Naive B cell (primary cell): ENCODE measurements at regions not wholly inside any gene's neighbourhood (a gene's known extent, or its start where the extent isn't known, plus 50 kb on each side); places are given as distances from the start of the nearest gene placed in this dataset.

Experiments
- ATAC-seq, 2 donors: fragments of 150-1000 bp; cut with Tn5 transposase; 2 replicates each; pipeline ENCODE4 v1.10.0; 2021; ENCODE audit warnings: low read depth in 2 of 2, mild to moderate bottlenecking in 2 of 2, moderate library complexity in 2 of 2
- DNase-seq: peaks from one replicate; pipeline ENCODE4 v3.0.0; 2022
- H3K27ac Mint-ChIP-seq, 6 donors: one replicate each; pipeline ENCODE4 v1.8.0; 2020 to 2022; ENCODE audit warnings: mild to moderate bottlenecking in 6 of 6, mixed read lengths in 6 of 6, moderate library complexity in 5 of 6, inconsistent platforms in 2 of 6
- H3K27me3 Mint-ChIP-seq, 3 donors: one replicate each; pipeline ENCODE4 v1.8.0; 2021 to 2022; ENCODE audit warnings: mixed read lengths in 3 of 3, mild to moderate bottlenecking in 1 of 3
- H3K36me3 Mint-ChIP-seq, 2 donors: one replicate each; pipeline ENCODE4 v1.8.0; 2020 to 2022; ENCODE audit warnings: mixed read lengths in 2 of 2, inconsistent platforms in 1 of 2, mild to moderate bottlenecking in 1 of 2
- H3K4me1 Mint-ChIP-seq, 3 donors: one replicate each; pipeline ENCODE4 v1.8.0; 2020 to 2022; ENCODE audit warnings: mixed read lengths in 3 of 3, inconsistent platforms in 1 of 3, mild to moderate bottlenecking in 1 of 3, moderate library complexity in 1 of 3
- H3K4me3 Mint-ChIP-seq, 8 donors: one replicate each; pipeline ENCODE4 v1.8.0; 2020 to 2022; ENCODE audit warnings: mild to moderate bottlenecking in 8 of 8, mixed read lengths in 8 of 8, moderate library complexity in 8 of 8, inconsistent platforms in 2 of 8
- H3K9me3 Mint-ChIP-seq, 7 donors: one replicate each; pipeline ENCODE4 v1.8.0; 2020 to 2022; ENCODE audit warnings: mixed read lengths in 7 of 7, mild to moderate bottlenecking in 5 of 7, inconsistent platforms in 2 of 7, moderate library complexity in 1 of 7

DNA sequence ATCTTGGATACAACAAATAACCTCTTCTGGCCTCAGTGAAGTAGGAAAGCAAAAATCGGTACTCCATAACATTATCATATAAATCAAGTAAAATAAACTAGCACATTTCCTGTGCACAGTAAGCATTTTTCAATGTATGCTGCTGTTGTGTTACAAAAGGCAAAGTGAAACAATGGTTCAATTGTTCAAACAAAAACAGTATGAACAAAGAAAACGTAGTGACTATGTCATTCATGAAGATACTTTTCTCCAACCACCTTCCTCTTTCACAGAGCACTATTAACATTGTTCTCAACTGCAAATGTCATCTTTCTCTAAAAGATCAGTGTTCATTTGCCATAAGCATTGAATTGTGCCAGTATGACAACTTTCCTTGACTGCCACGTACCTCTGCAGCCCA lies 318.6 kb upstream of the PRDM1 start:
- Mint-ChIP-seq H3K27ac (no peak overlapping the region), H3K36me3 (no peaks in the 10 kb centered on the region), H3K4me3 (no peak overlapping the region), H3K4me1 (no peaks in the 10 kb centered on the region), H3K27me3 (peaks cover 0 to 11% (median 0%) of the 10 kb centered on the region in 3 donors), H3K9me3 (no peaks in the 10 kb centered on the region)
- no peak for ATAC-seq
- no peak for DNase-seq

DNA sequence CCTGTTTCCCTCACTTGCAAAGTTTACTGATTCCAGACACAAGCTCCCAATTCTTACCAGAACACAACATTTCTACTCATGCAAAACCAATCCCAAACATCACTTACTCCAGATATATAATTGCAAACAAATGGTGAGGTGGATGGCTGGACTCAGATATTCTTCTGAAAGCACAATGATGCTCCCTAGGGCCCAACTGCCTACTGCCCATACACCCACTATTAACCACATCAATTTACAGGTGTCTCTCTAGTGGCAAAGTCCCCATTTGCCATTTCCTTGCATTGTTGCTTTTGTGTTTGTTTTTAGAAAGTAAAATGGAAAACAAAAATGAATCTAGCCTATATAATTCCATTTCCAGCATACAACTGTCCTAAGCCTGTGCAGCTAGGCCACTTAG lies 320.9 kb upstream of the PRDM1 start:
- DNase-seq (no peak), ATAC-seq (no peak)
- H3K36me3 Mint-ChIP-seq = no peaks in the 10 kb centered on the region
- no peak overlapping the region for H3K27ac Mint-ChIP-seq
- no peaks in the 10 kb centered on the region for H3K4me1 Mint-ChIP-seq
- H3K27me3 Mint-ChIP-seq = peaks cover 0 to 6% (median 2%) of the 10 kb centered on the region in 3 donors
- H3K4me3 Mint-ChIP-seq = no peak overlapping the region
- H3K9me3 Mint-ChIP-seq = no peaks in the 10 kb centered on the region

DNA sequence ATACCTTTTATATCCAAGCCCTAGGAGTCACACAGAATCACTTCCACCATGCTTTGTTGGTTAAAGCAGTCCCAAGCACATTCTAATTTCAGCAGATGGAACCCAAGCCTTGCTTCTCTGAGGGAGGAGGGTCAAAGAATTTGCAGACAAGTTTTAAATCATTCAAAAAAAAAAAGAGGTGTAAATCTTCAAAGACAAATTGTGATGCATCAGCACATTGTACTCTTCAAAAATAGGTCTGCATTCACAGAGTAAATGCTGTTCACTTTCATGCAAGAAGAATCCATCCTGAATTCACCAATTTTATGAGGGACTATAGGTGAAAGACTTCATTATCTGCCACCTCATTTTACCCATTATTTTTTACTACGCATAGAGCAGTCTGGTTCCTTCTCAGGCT lies 321.8 kb upstream of the PRDM1 start:
- no peak overlapping the region for H3K27ac Mint-ChIP-seq
- DNase-seq (no peak), ATAC-seq (no peak)
- peaks cover 0 to 13% (median 3%) of the 10 kb centered on the region in 3 donors for H3K27me3 Mint-ChIP-seq
- no peaks in the 10 kb centered on the region for H3K4me1 Mint-ChIP-seq
- H3K9me3 Mint-ChIP-seq = no peaks in the 10 kb centered on the region
- H3K4me3 Mint-ChIP-seq = no peak overlapping the region
- H3K36me3 Mint-ChIP-seq = no peaks in the 10 kb centered on the region

DNA sequence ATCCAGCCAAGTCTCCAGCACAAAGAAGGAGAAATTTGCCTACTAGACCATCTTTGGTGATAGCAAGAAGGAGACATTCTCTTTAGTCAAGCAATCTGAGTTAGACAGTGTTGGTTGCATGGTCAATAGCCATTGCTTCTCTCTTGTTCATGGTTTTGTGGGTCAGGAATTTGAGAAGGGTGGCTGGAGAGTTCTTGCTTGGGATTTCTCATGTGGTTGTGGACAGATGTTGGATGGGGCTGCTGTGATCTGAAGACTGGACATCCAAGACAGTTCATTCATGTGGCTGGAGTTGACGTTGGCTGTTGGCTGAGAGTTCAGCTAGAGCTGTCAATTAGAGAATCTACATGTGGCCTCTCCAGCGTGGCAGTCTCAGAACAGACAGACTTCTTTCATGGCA lies 322.3 kb upstream of the PRDM1 start:
- H3K4me3 Mint-ChIP-seq = no peak overlapping the region
- no peak for DNase-seq

DNA sequence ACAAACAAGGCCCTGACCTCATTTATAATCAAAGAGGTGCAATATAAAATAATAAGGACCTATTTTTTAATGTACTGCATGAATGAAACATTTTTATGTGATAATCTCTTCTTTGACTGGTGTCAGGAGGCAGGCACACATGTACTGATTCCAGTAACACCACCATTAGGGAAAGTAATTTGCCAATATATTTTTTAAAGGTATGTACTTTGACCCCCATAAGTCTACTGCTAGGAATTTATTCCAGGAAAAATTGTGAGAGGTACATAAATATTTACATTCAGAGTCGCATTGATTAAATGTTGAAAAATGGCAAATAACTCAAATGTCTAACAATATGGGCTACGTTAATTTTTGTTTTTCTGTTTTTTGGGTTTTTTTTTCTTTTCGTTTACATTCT lies 325.4 kb upstream of the PRDM1 start:
- no peaks in the 10 kb centered on the region for H3K9me3 Mint-ChIP-seq

More for the DNA sequence above, 322.3 kb upstream of the PRDM1 start:
- no peak overlapping the region for H3K27ac Mint-ChIP-seq
- H3K27me3 Mint-ChIP-seq = peaks cover 0 to 13% (median 3%) of the 10 kb centered on the region in 3 donors
- no peaks in the 10 kb centered on the region for H3K36me3 Mint-ChIP-seq
- ATAC-seq = no peak
- H3K9me3 Mint-ChIP-seq = no peaks in the 10 kb centered on the region
- H3K4me1 Mint-ChIP-seq = no peaks in the 10 kb centered on the region

DNA sequence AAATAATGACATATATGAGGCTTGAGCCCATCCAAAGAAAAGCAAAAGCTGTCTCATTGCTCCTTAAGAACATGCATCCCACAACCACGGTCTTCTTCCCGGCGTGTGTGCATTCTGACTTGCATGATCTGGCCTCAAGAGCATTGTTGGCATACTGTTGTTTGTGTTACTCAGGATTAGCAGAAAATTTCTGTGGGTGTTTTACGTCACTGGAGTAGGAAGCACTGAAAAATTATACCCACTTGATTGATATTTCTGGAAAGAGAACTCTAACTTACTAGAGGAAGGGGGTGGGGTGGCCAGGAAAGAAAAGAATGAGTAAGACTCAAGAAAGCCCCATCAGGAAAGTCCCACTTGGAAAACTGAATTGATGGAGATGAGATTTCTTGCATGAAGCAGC lies 326.2 kb upstream of the PRDM1 start:
- peaks cover 3 to 28% (median 10%) of the 10 kb centered on the region in 3 donors for H3K27me3 Mint-ChIP-seq
- ATAC-seq = no peak
- H3K27ac Mint-ChIP-seq = peak overlapping the region in 1 of 6 donors; percentile 20
- DNase-seq = no peak
- peaks cover 0 to 8% (median 4%) of the 10 kb centered on the region in 3 donors for H3K4me1 Mint-ChIP-seq
- H3K36me3 Mint-ChIP-seq = no peaks in the 10 kb centered on the region
- H3K4me3 Mint-ChIP-seq = no peak overlapping the region
- H3K9me3 Mint-ChIP-seq = no peaks in the 10 kb centered on the region

More for the DNA sequence above, 325.4 kb upstream of the PRDM1 start:
- ATAC-seq = no peak
- Mint-ChIP-seq H3K27me3 (peaks cover 3 to 30% (median 8%) of the 10 kb centered on the region in 3 donors), H3K36me3 (no peaks in the 10 kb centered on the region), H3K27ac (no peak overlapping the region), H3K4me1 (peaks cover 0 to 8% (median 4%) of the 10 kb centered on the region in 3 donors), H3K4me3 (no peak overlapping the region)
- no peak for DNase-seq

DNA sequence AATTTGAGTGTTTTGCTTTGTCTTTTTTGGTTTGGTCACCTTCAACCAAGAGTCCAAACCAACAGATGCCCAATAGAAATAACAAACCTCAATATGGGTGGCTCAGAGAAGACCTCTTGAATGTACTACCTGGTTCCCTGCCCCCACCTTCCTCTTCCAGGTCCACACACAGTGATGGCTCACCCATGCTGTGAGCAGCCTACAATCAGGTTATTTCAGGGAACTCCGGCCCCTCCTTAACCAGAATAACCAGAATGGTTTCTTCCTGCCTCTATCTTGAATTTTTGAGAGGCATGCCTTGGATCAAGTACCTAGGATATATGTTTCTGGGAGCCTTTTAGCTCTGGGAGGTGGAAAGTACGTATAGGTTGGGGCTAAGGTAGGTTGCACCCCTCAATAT lies 327.1 kb upstream of the PRDM1 start:
- no peaks in the 10 kb centered on the region for H3K36me3 Mint-ChIP-seq
- no peaks in the 10 kb centered on the region for H3K9me3 Mint-ChIP-seq
- no peak overlapping the region for H3K4me3 Mint-ChIP-seq
- H3K4me1 Mint-ChIP-seq = peaks cover 0 to 8% (median 4%) of the 10 kb centered on the region in 3 donors
- no peak overlapping the region for H3K27ac Mint-ChIP-seq
- ATAC-seq (no peak), DNase-seq (no peak)
- peaks cover 3 to 27% (median 10%) of the 10 kb centered on the region in 3 donors for H3K27me3 Mint-ChIP-seq

DNA sequence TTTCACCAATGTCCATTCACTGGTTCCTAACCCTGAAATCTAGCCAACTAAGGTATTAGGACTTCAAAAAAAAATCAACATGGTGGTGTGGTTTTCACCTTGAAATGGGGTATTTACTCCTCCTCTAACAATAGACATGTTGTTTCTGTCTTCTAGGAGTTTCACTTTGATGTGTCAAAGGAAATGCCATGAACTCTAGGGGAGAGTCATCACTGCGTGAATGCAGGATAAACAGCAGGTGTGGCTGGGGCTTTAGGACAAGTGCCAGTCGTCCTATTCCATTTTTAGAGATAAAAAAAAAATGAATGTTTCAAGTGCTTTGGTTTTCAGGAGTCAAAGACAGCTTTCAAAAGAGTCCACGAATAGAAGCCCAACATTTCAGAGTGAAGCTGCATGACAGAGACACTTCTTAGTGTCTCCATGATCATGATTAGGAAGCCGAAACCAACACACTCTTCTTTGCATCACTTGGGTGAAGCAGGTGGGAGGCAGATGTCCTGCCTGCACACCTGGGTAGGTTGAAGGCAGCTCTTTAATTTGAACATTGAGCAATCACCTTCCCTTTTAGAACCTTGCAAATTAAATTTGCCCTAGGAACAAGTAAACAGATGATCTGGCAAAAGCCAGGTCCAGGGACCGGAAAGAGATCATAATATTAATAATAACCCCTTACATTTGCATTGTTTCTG lies 328.5 kb upstream of the PRDM1 start:
- peaks cover 0 to 8% (median 4%) of the 10 kb centered on the region in 3 donors for H3K4me1 Mint-ChIP-seq
- peak overlapping the region in 1 of 8 donors; percentile 66 for H3K4me3 Mint-ChIP-seq
- no peak overlapping the region for H3K27ac Mint-ChIP-seq
- no peak for ATAC-seq
- H3K36me3 Mint-ChIP-seq = no peaks in the 10 kb centered on the region
- H3K27me3 Mint-ChIP-seq = peaks cover 3 to 28% (median 10%) of the 10 kb centered on the region in 3 donors
- no peaks in the 10 kb centered on the region for H3K9me3 Mint-ChIP-seq
- DNase-seq = no peak

DNA sequence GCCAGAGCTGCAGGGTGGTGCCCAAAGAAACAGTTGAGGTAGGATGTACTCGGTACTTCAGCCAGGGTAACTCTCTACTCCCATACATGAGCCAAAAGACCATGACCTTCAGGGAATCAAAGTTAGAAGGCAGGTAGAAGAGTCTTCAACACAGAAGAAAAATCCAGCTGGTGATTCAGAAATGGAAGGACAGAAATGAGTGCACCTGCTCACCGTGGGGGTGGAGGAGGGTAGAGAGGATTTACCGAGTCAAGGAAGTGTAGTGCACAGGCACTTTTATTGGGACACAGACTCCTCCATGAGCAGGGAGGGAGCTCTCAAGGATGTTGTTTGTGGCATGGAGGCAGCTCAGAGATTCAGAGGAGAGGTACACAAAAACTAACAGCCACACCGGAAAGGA lies 330.3 kb upstream of the PRDM1 start:
- no peak overlapping the region for H3K27ac Mint-ChIP-seq
- no peak for ATAC-seq
- H3K9me3 Mint-ChIP-seq = peaks cover 0 to 4% (median 0%) of the 10 kb centered on the region in 7 donors
- H3K4me3 Mint-ChIP-seq = no peak overlapping the region
- no peaks in the 10 kb centered on the region for H3K36me3 Mint-ChIP-seq
- H3K27me3 Mint-ChIP-seq = peaks cover 3 to 34% (median 15%) of the 10 kb centered on the region in 3 donors
- peaks cover 0 to 8% (median 4%) of the 10 kb centered on the region in 3 donors for H3K4me1 Mint-ChIP-seq
- no peak for DNase-seq

DNA sequence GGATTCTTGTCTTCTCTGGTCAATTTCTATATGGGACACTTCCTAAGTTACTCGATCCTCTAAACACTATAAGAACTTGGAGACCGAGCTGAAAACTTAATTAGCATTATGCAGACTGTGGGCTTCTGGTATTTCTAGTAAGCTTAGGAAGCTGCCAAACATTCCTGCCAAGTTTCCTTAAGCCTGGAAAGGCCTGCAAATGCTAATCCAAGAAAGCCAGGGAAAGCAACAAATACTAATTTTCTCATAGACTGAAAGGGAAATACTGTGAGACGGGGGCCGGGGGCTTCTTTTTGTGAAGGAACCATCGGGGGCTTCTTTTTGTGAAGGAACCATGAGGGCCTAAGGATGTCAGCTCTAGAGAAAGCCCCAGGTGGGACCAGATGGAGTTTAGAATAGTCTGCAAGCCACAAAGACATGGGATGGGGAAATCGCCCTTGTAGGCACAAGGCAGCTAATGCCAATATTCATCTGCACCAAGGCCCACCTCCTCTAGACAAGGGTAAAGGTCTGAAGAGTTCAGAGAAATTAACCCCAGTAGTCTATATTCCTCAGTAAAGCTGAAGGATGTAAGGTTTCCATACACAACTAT lies 332.4 kb upstream of the PRDM1 start:
- Mint-ChIP-seq H3K27ac (no peak overlapping the region), H3K9me3 (peaks cover 0 to 4% (median 0%) of the 10 kb centered on the region in 7 donors), H3K4me1 (peaks cover 0 to 8% (median 4%) of the 10 kb centered on the region in 3 donors), H3K27me3 (peaks cover 0 to 27% (median 15%) of the 10 kb centered on the region in 3 donors), H3K36me3 (no peaks in the 10 kb centered on the region), H3K4me3 (no peak overlapping the region)
- no peak for DNase-seq
- no peak for ATAC-seq

DNA sequence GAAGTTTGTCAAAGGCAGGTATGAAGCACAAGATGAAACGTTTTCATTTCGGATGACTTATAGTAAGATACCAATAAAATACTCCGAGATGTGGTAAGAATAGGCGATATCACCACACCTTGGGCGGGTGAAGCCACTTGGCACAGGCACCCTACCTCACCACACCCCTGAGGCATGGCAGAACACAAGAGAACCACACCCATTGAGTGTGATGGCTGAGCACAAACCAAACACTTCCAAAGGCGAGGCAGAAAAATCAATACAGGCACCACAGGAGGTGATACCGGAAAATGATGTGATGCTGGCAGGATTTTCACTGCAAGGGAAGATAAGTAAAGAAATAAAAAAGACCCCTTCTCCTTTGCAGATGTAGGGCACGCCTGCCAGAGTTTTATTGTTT lies 332.9 kb upstream of the PRDM1 start:
- Mint-ChIP-seq H3K4me3 (no peak overlapping the region), H3K9me3 (peaks cover 0 to 4% (median 0%) of the 10 kb centered on the region in 7 donors), H3K27me3 (peaks cover 0 to 27% (median 15%) of the 10 kb centered on the region in 3 donors), H3K36me3 (no peaks in the 10 kb centered on the region), H3K4me1 (peaks cover 0 to 8% (median 4%) of the 10 kb centered on the region in 3 donors), H3K27ac (no peak overlapping the region)
- ATAC-seq (no peak), DNase-seq (no peak)

DNA sequence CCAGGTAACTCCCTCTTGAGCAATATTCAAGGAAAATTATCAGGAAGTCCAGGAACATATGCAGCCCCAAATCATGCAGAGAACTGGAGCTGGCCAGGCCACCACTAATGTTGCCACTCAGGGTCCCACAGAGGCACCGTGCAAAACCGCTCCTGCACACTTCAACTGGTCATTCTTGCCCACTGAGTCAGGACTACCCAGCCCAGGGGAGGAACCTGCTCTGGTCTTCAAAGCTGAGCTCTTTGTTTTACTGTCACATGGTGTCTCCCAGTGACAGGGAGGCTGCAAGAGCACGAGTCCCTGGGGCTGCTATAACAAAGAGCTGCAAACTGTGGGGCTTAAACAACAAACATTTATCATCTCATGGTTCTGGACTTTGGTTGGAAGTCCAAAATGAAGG lies 336.0 kb upstream of the PRDM1 start:
- ATAC-seq (no peak), DNase-seq (no peak)
- no peak overlapping the region for H3K4me3 Mint-ChIP-seq
- H3K4me1 Mint-ChIP-seq = peaks cover 0 to 7% (median 0%) of the 10 kb centered on the region in 3 donors
- H3K27me3 Mint-ChIP-seq = peaks cover 0 to 14% (median 5%) of the 10 kb centered on the region in 3 donors
- no peak overlapping the region for H3K27ac Mint-ChIP-seq
- H3K9me3 Mint-ChIP-seq = peaks cover 0 to 4% (median 0%) of the 10 kb centered on the region in 7 donors
- no peaks in the 10 kb centered on the region for H3K36me3 Mint-ChIP-seq

DNA sequence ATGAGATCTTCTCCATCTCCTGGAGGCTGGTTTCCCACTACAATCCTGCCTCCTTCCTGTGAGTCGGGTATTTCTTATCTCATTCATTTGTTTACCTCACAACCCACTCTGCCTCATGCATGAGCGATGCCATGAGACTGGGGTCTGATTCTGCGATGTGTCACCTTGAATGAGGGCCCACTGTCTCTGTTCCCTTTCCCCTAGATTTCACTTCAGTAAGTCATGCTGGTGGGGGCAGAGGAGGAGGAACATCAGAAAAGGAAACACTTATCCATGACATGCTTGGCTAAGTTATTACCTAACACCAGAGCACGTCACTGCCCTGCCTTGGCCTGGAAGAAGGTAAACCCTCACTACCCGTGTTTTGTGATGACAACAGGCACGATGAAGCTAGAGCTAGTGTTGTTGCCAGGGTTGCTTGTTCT lies 337.4 kb upstream of the PRDM1 start:
- peak overlapping the region in 2 of 6 donors; percentile 10 to 16 for H3K27ac Mint-ChIP-seq
- ATAC-seq = no peak

More for the DNA sequence above, 337.4 kb upstream of the PRDM1 start:
- peaks cover 5 to 15% (median 5%) of the 10 kb centered on the region in 3 donors for H3K27me3 Mint-ChIP-seq
- H3K36me3 Mint-ChIP-seq = no peaks in the 10 kb centered on the region
- peaks cover 0 to 4% (median 0%) of the 10 kb centered on the region in 7 donors for H3K9me3 Mint-ChIP-seq
- peak overlapping the region in 1 of 8 donors; percentile 54 for H3K4me3 Mint-ChIP-seq
- no peak for DNase-seq
- peaks cover 0 to 7% (median 0%) of the 10 kb centered on the region in 3 donors for H3K4me1 Mint-ChIP-seq
